Activated T-cell treated with anti-CD3 and anti-CD28 coated beads for 24 hours (primary cell): ENCODE measurements at regions not wholly inside any gene's neighbourhood (a gene's known extent, or its start where the extent isn't known, plus 50 kb on each side); places are given as distances from the start of the nearest gene placed in this dataset.
"Not testable (repeated sequence)": the region's sequence is repeated elsewhere in the genome, so short reads cannot be mapped to it uniquely, and the experiment has no call there.

Source experiments
- DNase-seq: peaks from one replicate; pipeline ENCODE4 v3.0.0-alpha.2; 2020; ENCODE audit warnings: low read depth

DNA sequence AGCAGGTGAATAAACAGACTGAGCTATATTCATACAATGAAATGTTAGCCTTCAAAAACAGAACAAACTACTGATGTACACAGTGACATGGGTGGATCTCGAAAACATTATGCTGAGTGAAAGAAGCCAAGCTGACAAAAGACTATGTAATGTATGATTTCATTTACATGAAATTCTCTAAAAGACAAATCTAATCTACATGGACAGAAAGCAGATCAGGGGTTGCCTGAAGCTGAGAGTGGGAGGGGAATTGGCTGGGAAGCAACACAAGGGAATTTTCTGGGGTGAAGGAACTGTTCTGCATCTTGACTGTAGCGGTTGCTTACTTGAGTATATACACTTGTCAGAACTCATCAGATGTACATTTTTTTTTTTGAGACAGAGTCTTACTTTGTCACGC is 121.7 kb upstream of the SVIL start:
- DNase-seq: no peak

DNA sequence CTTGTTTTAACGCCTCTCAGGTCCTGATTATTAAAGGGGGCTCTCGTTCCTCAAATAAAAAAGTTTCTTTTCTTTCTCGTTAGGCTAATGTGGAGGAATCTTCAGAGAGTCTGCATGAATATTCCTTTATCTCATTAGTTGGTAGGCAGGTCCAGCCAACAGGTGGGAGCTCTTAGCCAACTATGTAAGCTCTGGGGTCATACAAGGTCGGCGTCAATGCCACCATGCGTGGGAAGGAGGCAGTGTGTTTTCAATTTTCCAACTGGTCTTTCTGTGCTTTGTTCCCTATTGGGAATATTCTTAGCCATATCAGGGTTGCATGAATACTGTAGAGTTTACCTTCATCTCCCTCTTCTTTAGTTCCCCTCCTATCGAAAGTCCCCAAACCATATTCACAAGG is 118.5 kb upstream of the SVIL start:
- DNase-seq: no peak

DNA sequence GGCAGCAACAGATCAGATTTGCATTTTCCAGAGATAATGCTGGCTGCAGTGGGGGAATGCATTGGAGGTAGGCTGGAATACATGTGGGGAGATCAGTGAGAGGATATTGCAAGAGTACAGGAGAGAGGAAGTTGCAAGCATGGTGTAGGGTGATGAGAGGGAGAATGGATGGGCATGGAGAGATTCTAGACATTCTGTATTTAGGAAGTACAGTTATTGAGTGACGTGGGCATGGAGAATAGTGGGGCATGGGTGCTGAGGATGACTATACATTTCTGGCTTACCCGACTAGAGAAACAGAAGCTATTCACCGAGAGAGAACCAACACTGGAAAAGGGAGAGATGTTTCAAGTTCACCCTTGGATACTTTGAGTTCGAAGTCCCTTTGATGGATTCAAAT is 116.9 kb upstream of the SVIL start:
- DNase-seq: no peak

DNA sequence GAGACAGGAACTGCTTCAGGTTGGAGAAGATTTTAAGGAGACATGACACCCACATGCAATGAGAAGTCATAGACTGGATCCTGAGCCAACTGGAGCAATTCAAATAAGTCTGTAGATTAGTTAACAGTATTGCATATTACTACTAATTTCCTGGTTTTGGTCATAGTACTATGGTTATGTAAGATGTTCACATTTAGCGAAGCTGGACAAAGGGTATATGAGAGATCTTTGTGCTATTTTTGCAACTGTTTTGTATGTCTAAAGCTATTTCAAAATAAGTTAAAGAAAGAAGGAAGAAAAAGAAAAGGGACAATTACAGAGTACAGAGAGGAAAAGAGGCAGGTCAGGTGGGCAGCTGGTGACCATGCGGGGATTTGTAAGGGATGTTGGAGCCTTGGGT is 116.5 kb upstream of the SVIL start:
- DNase-seq: no peak

DNA sequence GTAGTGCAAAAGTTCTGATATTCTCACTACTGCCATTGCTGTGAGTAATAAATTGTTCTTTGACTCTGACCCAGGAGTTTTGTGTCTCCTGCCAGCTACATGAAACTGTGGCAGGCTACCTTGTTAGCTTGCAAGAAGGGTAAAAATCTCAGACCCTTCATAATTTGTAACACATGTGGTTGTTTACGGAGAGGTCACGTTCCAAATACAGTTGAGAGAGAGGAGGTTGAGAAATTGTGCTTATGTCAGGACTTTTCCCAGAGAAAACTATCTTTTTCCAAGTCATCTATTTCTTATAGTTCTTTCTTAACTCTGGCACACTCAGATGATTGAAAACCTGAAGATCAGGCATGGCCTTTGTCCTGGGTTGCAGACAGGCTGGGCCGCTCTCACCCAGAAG is 114.4 kb upstream of the SVIL start:
- DNase-seq: no peak

DNA sequence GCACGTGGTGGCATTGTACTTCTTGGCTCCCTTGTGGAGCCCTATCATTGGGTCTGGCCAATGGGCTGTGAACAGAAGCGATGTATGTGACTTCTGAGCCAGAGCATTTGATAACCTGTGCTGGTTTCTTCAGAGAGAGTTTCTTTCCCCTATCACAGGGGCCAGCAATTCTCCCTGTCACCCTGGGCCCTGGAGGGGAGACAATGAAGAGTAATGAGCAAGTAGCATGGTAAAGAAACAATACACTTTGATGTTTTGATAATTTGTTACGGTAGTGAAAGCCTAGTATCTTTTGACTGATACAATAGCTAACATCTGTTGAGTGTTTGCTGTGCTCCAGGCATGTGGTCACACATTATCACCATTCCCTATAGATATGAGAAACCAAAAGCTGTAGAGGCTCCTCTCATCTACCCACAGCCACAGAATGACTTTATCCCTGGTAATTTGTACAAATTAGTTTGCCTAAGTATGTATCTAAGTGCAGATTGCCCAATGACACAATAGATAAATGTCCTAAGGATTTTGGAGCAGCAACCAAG is 113.4 kb upstream of the SVIL start:
- DNase-seq: no peak

DNA sequence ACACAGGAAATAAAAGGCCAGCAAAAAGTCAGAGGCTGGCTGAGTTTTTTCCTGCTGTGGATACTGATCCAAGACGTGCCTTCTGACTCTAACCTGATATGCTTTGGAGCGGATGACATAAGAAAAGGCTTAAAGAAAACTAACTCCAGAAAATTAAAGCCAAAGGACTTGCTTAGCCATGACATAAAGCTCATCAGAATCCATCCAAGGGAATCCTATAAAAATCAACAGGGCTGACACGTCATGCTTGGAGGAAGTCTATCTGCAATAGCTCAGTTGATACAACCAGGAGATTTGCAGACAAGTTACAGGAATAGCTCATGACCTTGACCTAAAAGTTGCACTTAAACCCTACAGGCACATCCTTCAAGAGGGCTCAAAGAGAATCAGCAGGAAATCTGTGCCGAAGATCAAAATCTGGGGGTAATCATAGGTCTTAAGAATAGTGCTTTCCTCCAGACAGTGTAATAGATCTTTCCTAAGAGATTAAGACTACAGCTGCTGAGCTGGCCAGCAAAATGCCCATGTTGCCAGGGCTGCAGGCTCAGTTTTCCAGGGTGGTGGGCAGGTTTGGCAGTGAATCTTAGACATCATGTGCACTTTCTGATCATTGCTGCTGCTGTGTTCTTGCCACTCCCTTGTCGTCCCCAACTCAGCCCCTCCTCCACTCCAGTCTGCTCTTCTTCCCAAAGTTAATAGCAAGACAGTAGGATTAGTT is 111.5 kb upstream of the SVIL start:
- DNase-seq: no peak

DNA sequence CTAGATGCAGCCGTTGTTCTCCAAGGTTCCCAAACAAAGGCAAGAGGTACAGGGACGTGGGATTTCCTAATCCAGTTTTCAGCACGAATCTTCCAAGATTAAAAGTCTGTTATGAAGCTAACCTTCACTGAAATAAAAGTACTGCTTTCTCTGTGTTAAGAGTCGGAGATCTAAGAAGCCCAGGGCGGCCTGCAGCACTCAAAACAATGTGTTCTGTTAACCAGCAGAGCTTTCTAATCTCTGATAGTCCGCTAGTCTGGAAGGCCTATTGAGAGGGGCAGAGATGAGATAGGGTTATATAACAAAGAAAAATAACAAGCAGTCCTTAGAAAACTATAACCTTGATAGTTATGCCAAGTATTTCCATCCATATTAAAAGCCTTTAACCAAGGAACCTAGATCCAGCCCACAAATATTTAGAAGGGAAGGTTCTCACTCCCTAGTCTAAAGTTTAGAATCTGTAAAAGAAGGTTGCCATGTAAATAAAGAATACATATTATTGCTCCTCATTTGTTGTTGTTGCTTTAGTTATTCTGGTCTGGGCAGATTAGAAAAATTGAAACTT is 106.3 kb upstream of the SVIL start:
- no peak for DNase-seq

DNA sequence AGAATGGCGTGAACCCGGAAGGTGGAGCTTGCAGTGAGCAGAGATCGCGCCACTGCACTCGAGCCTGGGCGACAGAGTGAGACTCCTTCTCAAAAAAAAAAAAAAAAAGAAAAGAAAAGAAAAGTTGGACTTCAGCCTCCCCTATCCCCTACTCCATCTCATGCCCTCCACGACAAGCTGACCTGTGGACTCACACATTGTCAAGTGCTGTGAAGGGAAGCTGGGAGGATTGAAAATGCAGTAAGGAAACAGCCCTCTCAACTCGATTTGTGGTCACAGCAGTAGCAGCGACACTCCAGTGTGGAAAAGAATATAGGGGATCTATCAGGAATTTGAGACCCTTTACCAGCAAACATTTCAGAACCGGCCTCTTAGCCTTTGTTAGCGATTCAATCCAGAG is 103.6 kb upstream of the SVIL start:
- DNase-seq: no peak

DNA sequence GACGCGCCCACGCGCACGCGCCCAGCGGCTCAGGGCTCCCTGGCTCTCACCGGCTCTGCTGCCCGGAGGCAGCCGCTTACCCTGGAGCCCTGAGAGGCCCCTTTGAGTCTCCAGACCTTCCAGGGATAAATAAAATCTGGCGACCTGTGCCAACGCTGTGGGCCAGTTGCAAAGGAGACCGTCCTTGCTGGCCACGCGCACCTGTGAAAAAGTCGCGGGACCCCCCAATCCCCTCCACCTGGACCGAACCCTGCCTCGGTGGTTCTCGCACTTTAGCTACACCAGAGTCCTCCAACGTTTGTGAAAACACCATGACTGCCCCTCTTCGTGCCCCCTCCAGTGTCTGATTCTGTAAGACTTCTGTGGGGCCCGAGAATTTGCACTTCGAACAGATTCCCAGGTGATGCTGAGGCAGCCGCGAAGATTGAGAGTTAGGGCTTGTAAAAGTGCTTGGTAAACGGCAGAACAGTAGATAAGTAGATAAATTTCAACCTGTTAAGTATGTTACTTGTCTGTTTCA is 102.4 kb upstream of the SVIL start:
- DNase-seq: no peak

DNA sequence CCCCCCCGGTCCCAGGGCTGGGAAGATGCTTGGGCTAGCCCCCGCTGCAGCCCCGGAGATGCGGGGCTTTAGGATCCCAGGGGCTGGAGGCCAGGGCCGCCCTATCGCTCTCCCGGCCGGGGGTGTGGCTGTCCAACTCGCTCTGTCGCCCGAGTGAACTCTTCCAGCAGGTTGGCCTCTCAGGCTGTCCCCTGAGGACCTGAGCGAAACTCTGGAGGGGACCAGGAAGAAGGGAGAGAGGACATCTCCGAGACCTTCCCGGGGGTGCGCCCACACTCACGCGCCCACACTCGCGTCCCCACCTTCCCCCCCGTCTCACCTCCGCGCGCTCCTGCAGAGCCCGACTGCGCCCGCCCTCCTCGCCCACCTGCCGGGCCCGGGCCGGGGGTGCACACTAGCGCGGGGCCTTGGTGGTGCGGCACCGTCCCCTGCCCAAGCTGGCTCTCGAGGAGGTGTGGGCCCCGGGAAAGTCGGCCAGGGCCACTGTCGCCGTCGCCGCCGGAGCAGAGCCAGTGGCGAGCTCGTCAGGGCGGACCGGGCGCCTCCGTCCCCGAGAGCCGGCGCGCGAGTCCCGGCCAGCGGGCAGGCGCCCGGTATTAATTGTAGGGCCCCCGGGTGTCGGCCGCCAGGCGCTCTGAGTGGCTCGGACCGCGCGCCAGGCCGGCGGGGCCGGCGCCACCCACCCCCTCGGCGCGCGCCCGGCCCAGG is 101.7 kb upstream of the SVIL start:
- DNase-seq: no peak

DNA sequence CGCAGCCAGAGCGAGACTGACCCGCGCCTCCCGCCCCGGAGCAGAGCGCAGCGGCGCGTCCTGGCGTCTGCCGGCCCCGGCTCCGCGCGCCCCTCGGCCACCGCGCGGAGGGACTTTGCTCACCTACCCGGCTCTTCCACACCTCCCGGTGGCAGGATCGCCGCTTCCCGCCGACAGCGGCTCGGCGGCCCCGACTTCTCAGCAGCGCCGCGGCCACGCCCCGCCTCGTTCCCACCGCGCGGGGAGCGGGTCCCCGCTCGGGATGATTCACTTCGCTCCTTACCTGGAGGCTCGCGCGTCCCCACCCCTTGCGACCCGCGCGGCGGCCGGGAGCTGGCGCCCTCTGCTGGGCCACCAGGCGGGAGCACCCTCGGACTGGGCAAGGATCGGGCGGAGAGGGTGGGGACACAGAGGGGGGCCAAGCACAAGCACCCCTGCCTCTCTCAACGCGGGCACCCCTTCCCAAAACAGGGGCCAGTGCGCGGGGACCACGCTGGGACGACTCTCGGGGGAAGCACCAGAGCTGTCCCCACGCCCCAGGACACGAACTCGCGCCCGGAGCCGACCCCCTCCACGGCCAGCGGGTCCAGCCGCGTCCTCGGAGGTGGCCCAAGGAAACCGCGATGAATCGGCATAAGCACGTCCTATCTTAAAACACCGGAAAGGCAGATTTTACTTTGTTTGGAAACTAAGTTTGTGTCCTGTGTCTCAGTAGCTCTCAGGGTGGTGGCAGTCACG is 101.0 kb upstream of the SVIL start:
- peak; percentile 80 for DNase-seq

DNA sequence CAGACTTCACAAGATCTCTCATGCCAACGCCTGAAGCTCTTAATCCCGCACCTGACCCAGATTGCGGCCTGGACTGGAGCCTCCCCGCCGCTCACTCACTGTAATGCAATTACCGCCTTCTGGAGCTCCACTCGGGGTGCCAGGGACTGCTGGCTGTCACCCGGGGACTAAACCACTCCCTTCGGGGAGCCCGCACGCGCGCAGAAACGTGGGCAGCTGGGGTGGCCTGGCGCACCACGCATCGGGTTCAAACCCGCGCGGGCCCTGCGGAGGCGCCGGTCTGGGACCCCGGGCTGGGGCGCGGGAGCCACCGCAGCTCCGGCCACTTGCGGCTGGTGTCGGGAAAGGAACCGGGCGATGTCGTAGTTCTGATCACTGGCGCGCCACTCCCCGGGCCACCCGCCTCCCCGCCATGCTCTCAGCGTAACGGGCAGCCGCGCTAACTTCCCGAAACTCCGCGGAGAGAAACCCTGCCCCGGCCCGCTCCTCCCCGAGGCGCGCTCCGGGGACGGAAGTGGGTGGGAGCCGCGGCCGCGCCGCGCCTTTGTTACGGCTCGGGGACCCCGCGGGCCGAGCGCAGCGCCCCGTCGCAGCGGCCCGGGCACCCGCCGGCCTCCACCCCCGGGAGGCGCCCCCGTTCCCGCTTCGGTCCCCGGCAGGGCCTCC is 100.3 kb upstream of the SVIL start:
- DNase-seq: peak; percentile 30

DNA sequence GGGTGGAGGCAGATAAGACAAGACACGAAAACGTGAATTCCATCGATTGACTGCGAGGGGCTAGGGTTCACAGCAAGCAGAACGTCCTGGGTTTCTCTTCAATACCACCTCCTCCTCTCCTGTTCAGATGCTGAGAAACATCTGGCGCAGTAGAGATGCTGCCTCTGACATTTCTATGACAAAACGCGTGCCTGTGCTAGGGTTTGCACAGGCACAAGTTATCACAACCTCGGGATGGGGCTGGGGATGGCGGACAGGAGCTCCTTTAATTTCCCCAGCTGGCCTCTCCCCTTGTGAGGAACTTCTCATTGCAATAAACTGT is 99.8 kb upstream of the SVIL start:
- no peak for DNase-seq

DNA sequence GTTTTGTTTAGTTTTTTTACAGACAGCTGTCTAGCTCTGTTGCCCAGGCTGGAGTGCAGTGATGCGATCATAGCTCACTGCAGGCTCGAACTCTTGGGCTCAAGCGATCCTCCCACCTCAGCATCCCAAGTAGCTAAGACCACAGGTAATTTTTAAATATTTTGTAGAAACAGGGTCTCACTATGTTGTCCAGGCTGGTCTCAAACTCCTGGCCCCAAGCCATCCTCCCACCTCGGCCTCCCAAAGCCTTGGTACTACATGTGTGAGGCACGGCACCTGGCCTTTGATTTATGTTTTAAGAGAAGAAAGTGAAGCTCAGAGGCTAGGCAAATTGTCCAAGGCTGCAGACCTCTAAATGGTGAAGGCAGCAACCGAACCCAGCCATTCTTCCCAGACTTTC is 98.6 kb upstream of the SVIL start:
- no peak for DNase-seq

DNA sequence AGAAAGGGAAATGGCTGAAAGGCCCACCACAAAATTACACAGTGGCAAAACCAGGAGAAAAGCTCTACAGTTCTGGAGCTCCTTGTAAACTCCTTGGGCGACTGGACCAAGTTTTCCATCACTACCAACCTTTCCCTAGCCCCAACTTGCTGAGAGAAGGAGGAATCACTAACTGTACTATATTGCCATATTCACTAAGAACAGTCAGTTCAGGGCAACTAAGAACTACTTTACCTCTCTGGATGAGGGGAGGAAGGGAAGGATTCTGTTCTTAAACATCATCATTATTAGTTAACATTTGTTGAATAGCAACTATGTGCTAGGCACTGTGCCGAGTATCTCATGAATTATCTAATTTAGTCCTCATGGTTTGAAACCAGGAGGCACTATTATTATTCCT is 98.1 kb upstream of the SVIL start:
- no peak for DNase-seq

DNA sequence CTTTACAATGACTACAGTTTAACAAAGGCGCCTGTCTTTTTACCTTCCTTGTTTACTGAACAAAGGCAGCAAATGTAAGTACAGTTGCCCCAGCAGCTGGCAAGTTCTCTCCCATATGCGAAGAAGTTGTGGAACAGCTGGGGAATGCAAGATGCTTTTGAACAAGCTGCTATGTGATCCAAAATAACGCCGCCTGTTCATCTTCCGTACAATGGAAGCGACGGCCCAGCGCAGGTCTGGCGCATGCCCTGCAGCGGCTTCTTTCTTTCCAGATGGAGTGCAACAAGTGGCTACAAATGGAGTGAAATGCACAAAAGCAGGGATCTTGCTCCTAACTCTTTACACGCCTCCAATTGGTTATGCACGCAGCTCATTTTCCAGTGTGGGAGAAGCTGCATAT is 97.0 kb upstream of the SVIL start:
- DNase-seq: no peak

DNA sequence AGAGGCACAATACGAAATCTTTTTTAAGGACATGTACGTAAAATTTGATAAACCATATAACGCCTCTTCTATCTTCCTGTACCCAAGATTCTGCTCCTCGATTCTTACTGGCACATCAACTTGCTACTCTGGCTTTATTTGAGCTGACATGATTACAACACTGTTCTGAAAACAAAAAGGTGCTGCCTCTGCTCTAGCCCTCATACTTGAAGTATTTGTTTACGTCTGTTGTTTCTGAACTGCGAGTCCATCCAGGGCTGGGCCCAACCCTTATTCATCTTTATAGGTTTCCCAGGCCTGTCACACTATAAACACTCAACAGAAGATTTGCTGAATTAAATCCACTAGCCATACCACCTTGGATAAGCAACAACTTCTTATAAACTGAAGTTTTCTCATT is 96.2 kb upstream of the SVIL start:
- no peak for DNase-seq

DNA sequence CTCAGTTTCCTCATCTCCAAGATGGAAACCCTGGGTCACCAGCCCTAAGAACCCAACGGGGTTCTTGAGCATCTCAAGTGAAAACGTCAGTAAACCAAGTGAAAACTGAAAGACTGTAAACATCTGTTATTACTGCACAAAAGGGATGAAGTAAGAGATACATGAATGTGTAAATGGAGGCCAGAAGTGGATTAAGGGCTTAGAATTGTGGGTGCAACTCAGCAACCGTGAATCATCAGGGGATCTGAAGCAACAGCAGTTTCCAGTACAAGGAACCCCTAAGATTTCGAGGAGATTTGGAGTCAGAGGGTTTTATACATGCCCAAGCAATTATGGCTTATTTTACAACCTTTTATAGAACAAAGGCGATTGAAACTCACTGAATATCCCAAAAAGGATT is 95.7 kb upstream of the SVIL start:
- DNase-seq: no peak

DNA sequence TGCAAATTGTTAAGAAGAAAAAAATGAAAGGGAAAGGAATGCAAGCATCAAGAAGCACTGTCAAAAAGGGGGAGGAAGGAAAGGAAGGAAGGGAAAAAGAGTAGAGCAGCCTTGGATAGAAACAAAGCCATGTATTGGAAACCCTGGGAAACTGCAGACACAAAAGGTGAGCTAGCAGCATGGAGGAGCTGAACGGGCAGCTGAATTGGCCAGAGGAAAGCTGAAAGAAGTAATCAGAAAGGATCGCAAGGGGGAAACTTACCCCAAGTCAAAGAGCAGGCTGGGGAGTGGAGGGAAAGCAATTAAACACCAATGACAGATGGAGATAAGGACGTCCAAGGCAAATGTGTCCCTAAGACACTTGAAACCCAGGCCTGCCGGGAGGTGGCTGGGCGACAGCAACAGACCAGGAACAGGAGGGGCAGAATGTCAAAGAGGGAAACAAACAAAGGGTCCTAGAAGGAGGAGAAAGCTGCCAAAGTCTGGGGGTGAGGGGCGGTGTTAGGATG is 93.8 kb upstream of the SVIL start:
- DNase-seq: no peak

DNA sequence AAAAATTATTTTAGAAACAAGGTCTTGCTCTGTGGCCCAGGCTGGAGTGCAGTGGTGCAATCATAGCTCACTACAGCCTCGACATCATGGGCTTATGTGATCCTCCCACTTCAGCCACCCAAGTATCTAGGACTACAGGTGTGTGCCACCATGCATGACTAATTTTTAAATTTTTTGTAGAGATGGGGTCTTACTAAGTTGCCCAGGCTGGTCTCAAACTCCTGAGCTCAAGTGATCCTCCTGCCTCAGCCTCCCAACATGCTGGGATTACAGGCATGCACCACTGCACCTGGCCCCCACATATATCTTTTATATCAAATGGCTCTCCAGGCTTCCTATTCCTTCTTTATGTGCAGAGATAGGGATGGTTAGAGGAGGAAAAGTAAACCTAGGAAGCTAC is 91.2 kb upstream of the SVIL start:
- DNase-seq: not testable (repeated sequence)
